ENCODE measurements at regions not wholly inside any gene's neighbourhood (a gene's known extent, or its start where the extent isn't known, plus 50 kb on each side); places are given as distances from the start of the nearest gene placed in this dataset.

DNA sequence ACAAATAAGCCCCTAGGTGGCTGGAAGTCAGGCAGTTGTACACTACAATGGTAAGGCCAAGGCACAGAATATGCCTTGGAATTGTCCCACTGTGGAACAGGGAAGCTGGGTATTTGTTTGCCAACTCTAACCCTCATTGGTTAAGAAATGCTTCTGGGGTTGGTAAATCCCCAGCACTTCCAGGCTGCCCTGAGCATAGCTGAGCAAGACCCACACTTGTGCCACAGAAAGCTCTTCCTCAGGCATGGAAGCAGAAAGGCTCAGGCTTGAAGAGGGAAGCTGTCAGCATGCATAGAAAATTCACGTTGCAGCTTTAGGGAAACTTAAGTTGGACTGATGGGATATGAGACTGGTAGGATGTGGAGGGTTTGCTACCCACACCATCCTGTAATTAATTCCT is 86.9 kb upstream of the PLCL2 start:
- TF ChIP-seq, protein P1, sequence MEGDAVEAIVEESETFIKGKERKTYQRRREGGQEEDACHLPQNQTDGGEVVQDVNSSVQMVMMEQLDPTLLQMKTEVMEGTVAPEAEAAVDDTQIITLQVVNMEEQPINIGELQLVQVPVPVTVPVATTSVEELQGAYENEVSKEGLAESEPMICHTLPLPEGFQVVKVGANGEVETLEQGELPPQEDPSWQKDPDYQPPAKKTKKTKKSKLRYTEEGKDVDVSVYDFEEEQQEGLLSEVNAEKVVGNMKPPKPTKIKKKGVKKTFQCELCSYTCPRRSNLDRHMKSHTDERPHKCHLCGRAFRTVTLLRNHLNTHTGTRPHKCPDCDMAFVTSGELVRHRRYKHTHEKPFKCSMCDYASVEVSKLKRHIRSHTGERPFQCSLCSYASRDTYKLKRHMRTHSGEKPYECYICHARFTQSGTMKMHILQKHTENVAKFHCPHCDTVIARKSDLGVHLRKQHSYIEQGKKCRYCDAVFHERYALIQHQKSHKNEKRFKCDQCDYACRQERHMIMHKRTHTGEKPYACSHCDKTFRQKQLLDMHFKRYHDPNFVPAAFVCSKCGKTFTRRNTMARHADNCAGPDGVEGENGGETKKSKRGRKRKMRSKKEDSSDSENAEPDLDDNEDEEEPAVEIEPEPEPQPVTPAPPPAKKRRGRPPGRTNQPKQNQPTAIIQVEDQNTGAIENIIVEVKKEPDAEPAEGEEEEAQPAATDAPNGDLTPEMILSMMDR (conservative IDR thresholded peaks at IDR 0.05; ENCODE audit: low read depth, low read length) = no peak
- no peak for DNase-seq (ENCODE audit: low read depth)
- H3K4me3 ChIP-seq (ENCODE audit: low read length) = no peak overlapping the region

DNA sequence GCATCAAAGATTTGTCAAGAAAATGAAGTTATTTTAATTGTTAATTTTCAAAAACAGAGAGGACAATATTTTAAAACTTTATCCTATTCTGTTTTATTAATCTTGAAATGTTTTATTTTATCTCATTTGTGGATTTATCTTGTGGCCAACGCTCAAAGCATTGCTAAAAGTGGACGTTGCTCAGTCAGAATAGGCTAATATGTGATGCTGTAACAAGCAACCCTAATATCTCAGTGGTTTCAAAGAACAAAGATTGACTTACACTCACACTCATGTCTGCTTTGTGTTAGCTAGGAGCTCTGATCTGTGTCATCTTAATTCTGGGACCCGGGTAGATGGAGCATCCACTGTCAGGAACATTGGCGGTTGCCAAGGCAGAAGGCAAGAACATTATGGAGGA is 86.0 kb upstream of the PLCL2 start:
- DNase-seq (ENCODE audit: low read depth) = no peak
- TF ChIP-seq, protein P1 (conservative IDR thresholded peaks at IDR 0.05; ENCODE audit: low read depth, low read length) = no peak
- H3K4me3 ChIP-seq (ENCODE audit: low read length) = no peak overlapping the region

DNA sequence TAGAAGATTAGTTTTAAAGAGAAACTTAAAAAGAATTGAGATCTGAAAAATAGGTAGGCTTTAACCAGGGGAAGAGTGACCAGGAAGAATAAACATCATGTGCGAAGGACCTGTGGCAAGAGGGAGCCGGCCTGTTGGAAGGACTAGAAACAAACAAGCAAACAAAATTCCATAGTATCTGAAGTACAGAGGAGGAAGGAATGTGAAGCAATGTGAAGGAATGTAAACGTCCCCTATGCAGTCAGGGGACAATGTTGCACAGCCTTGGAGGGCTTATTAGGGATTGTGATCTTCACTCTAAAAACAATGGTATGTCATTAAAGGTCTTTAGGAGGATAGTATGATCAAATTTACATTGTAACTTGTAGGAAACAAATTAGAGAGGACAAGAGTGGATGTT is 84.4 kb upstream of the PLCL2 start:
- TF ChIP-seq, protein P1 (conservative IDR thresholded peaks at IDR 0.05; ENCODE audit: low read depth, low read length) = no peak
- no peak overlapping the region for H3K4me3 ChIP-seq (ENCODE audit: low read length)
- DNase-seq (ENCODE audit: low read depth) = no peak

DNA sequence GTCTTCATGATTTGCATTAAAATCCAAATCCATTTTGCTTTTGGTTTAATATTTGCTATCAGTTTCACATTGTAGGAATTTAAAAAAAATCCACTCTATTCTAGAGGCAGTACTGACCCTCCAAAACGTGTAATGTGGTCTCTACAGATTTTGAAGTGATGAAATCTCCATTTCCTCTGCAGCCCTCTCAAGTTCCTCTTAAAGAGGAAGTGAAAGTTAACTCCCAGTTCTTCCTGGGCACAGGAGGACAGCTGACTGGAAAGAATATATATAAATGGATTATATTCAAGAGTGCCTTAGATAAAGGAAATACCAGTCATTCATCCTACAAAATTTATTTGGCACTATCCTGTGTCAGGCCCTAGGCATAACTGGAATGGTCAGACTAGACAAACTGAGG is 83.5 kb upstream of the PLCL2 start:
- H3K4me3 ChIP-seq (ENCODE audit: low read length) = no peak overlapping the region
- DNase-seq (ENCODE audit: low read depth) = no peak
- TF ChIP-seq, protein P1 (conservative IDR thresholded peaks at IDR 0.05; ENCODE audit: low read depth, low read length) = no peak

DNA sequence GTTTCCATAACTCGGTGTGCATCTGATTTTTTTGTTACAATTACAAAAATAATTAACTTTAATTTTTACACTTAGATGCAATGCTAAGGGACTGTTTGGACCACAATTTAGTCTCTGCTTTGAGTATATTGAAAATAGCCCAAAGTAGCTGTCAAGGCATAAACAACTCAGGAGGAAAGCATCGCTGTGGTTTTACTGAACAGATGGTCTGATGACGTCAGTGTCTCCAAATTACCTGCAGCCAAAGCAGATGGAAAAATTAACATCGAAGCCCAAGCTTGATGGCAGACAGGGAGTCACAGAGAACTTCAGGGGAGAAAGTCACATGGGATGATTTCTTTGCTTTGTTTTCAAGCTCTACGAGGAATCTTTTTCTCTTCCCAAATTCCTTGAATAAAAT is 83.1 kb upstream of the PLCL2 start:
- no peak overlapping the region for H3K4me3 ChIP-seq (ENCODE audit: low read length)
- TF ChIP-seq, protein P1 (conservative IDR thresholded peaks at IDR 0.05; ENCODE audit: low read depth, low read length) = no peak
- DNase-seq (ENCODE audit: low read depth) = no peak

DNA sequence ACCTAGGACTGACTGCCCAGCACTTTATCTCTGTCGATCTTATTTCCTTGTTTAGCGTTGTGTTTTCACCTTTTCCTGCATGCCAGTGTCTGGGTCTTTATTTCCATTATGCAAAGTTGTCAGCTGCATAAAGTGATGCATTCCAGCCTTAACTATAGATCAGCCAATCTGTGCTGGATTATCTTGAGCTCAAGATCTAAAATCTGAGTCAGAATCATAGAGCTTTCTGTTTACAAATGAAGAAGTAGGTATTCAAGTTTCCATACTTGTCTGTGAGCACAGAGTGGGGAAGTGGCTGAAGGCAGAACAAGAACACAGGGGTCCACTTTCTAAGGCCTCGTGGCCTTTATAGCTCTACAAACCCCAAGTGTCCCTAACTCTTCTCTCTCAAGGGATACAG is 82.4 kb upstream of the PLCL2 start:
- no peak overlapping the region for H3K4me3 ChIP-seq (ENCODE audit: low read length)
- no peak for DNase-seq (ENCODE audit: low read depth)
- TF ChIP-seq, protein P1 (conservative IDR thresholded peaks at IDR 0.05; ENCODE audit: low read depth, low read length) = no peak

DNA sequence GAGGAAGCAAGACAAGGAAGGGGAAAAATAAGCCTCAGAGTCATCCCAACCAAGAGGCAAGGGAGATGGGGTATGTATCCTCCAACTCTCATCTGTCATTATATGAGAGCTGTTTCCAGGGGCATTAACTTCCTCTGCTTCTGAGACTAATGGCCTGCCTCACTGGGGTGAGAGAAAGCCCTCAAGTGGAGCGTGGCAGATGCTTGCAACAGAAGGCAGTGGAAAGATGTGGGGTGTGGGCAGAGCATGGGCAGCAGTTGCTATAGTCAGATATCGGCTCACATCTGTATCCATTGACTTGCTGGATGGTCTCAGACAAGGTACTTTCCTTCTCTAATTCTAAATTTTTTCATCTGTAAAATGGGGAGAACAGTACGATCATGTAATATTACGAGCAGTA is 81.7 kb upstream of the PLCL2 start:
- no peak for DNase-seq (ENCODE audit: low read depth)
- TF ChIP-seq, protein P1 (conservative IDR thresholded peaks at IDR 0.05; ENCODE audit: low read depth, low read length) = no peak
- H3K4me3 ChIP-seq (ENCODE audit: low read length) = no peak overlapping the region

Data from retinal pigment epithelial cell (primary cell).